ENCODE measurements at regions not wholly inside any gene's neighbourhood (a gene's known extent, or its start where the extent isn't known, plus 50 kb on each side); places are given as distances from the start of the nearest gene placed in this dataset.

DNA sequence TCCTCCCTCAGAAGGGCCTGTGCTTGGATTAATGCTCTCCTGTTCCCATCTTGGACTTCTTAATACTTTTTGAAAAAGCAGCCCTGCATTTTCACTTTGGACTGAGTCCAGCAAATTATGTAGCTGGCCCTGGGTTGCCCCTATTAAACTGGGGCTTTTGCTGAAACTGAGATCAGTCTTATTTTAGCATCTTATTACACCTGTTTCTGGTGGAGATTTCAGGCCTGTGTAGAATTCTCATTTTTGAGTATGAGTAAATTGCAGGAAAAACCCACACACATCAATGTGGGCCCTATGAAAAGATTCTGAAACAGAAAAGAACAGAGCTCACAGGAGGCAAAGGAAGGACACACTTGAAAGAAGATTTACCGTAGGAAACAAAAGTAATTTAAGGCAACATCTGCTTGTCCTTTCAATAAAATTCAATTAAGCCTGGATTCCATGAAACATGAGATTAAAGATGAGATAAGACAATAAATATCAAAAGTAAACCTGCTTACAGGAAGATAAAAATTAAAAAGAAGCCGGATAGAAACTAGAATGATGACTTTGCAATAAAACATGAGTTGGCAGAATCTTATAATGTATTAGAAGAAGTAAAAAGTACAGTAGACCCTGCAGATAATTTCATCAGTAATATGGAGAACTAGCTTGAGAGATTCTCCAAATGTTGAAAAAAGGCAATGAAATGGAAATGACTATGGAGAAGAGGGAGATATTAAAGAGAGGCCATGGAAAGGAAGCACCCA is 90.7 kb upstream of the GCFC2 start:
- DNase-seq (ENCODE audit: low spot score), result no peak

- DNase-seq (ENCODE audit: low spot score), result no peak
These were observed 89.7 kb upstream of the GCFC2 start for GRCh38 chr2:75800456-75800855.

GRCh38 chr2:75799859-75800258 is 89.1 kb upstream of the GCFC2 start:
- DNase-seq (ENCODE audit: low spot score), result no peak

DNA sequence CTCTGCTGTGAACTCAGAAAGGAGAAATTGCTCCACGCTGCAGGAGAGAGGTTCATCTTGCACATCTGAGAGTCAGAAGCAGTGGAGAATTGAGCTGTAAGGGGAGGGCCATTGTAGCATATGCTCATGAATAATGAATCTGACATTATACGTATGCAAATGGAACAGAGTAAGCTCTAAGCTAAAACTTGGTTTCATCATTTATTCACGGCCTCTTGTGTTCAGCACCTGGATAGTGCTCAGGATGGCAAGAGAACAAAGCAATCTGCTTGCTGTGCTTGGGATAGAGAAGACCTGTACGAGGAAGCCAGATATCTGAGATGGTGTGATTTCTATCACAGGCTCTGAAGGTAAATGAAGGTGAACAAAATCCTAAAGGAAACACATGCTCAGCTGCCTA is 87.9 kb upstream of the GCFC2 start:
- DNase-seq (ENCODE audit: low spot score), result no peak

DNA sequence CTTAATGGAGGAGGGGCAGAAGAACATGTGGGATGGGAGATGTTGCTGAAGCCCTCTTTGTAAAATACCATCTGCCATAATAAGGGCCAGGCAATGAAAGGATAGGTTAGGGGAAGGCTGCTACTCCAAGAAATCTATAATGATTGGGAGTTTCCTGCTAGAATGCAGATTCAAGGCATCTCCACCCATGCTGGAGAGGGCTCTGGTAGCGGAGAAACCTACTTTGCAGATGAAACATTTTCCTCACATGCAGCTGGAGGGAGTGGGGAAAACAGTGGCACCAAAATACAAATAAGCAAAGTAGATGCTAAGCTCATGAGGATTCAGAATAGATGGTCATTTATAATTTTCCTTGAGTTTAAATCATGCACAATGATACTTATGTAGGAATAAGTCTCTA is 82.3 kb upstream of the GCFC2 start:
- no peak for DNase-seq (ENCODE audit: low spot score)

DNA sequence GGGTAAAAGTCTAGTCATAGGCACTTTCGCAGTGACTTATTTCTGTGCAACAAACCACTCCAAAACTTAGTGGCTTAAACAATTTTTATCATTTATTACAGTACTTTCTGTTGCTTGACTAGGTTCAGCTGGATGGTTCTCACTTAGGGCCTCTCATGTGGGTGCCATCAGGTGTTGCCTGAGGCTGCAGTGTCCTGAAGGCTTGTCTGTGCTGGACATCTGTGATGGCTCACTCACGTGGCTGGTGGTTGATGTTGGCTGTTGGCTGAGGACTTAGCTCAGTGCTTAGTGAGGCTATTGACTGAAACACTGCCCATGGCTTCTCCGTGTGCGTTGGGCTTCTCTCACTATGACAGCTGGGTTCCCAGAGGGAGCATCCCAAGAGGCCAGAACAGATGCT is 81.4 kb upstream of the GCFC2 start:
- DNase-seq (ENCODE audit: low spot score), result no peak

DNA sequence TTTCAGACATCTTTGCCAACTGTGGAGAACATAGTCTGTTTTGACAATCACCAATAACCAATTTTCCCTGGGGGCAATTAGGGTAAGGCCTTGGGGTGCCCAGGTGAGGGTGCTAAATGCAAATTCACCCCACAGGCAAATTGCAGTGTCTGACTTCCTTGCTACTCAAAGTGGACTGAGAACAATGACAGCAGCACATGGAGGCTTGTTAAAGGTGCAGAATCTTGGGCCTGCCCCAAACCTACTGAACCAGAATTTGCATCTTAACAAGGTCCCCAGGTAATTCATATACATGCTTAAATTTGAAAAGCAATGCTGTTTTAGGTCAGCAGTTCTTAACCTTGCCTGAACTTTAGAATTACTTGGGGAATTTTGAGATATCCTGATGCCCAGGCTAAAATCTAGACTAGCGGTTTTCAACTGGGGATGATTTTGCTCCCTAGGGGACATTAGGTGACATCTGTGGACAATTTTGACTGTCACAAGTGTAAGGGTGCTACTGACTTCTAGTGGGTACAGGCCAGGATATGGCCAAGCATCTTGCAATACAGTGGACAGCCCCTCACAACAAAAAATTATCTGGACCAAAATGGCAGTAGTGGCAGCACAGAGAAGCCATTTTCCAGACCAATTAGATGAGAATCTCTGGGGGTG is 80.2 kb upstream of the GCFC2 start:
- no peak for DNase-seq (ENCODE audit: low spot score)

DNA sequence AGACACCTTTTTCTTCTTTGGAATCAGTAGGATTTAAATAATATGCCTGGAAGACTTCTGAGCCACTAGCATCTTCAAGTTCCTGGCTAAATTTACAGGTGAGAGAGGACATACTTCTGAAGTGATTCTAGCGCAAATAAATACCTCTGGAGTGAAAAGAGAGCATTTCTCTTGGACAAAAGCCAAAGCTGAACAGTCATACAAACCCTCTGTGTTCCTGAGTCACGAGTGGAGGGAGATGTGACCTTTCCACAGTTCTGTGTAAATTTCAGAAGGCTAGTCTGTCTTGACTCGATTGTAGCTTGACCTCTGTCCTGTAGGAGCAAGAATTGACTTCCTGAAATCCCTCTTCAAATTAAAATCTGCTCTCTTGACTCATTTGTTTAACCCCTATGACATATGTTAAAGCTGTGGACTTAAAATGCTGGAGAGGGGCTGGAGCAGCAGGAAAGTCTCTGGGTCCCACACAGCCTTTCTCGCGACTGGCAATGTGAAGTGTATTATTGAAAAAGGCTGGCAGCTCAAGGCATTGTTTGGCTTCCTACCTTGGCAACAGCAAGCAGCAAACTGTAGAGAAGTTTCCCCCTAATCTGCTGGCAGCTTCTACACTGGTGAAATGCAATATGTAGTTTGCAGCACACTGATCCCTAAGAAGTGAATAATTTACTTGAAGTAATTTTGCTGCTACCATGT is 79.6 kb upstream of the GCFC2 start:
- no peak for DNase-seq (ENCODE audit: low spot score)

- no peak for DNase-seq (ENCODE audit: low spot score)
These were observed 78.2 kb upstream of the GCFC2 start for GRCh38 chr2:75788902-75789301.

- DNase-seq (ENCODE audit: low spot score), result no peak
These were observed 77.4 kb upstream of the GCFC2 start for GRCh38 chr2:75788154-75788553.

GRCh38 chr2:75787532-75788132 is 76.9 kb upstream of the GCFC2 start:
- no peak for DNase-seq (ENCODE audit: low spot score)

GRCh38 chr2:75775311-75775823 is 64.7 kb upstream of the GCFC2 start:
- no peak for DNase-seq (ENCODE audit: low spot score)

DNA sequence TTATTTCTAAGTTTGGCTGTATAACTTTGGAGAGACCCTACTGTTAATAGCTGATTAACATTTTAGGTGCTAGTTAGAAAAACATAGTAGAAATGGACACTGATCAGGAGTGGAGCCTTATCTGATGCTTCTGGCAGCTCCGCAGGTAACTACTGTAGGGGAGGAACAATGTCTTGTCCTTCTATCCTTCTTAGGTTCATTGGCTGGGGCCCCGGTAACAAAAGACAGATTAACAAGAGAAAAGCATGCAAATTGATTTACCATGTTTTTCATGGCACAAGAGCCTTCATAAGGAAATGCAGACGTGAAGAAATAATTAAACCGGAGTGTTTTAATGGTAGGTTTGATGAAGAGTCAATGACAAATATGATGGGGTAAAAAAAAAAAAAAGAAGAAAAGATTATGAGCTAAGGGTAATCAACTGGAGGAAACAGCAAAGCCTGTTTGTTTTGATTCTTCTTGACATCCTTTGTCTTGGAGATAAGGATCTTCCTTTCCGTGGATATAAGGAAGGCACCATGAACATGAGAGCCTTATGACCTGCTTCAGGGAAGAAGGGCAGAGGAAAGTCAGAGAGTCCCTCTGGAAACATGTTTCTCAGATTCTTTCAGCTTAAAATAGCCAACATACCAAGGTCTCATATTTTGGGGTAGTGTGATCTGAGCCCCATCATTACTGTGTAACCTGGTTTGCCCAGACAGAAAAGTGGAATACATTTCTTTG is 62.4 kb upstream of the GCFC2 start:
- no peak for DNase-seq (ENCODE audit: low spot score)

GRCh38 chr2:75765798-75766197 is 55.1 kb upstream of the GCFC2 start:
- no peak for DNase-seq (ENCODE audit: low spot score)

DNA sequence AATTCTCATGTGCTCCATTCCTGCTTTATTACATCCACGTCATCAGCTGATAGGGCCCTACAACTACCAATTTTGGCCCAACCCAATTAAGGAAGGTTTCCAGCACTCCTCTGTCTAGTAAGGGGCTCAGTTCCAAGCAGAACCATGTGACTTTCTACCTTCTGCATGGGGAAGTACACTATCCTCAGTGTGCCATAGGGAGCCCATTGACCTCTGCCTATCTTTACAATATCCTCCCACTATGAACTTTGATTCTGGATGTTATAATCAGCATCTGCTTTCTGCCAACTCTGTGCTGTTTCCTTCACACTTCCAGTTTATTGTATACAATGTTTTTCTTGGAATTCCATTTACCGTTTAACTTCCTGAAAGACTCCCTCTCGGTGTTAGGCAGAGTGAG is 53.9 kb upstream of the GCFC2 start:
- DNase-seq (ENCODE audit: low spot score), result no peak

Measured in left forelimb (tissue), 1 donor.